Cardiac muscle cell (in vitro differentiated cells and primary cell): ENCODE measurements at regions not wholly inside any gene's neighbourhood (a gene's known extent, or its start where the extent isn't known, plus 50 kb on each side); places are given as distances from the start of the nearest gene placed in this dataset.

ENCODE experiments used
- DNase-seq, 2 donors: peaks; one replicate each; pipeline versions ENCODE4 v3.0.0 to v3.0.0-alpha.2; 2010 to 2017; ENCODE audit warnings: low read depth in 1 of 2, low spot score in 1 of 2
- H3K27ac ChIP-seq: fragments of 200-600 bp; sonication (generic); 2 replicates; pipeline ENCODE4 v1.5.1; 2016
- H3K27me3 ChIP-seq: fragments of 200-600 bp; sonication (generic); 2 replicates; pipeline ENCODE4 v1.6.0; 2016; ENCODE audit warnings: control low read depth
- H3K36me3 ChIP-seq: fragments of 200-600 bp; sonication (generic); 2 replicates; pipeline ENCODE4 v1.5.1; 2016; ENCODE audit warnings: control low read depth
- H3K4me1 ChIP-seq: fragments of 200-600 bp; sonication (generic); 2 replicates; pipeline ENCODE4 v1.8.1; 2017; ENCODE audit warnings: low read depth, mild to moderate bottlenecking, mixed run types
- H3K4me3 ChIP-seq: fragments of 200-600 bp; sonication (generic); 2 replicates; pipeline ENCODE4 v1.5.1; 2016; ENCODE audit warnings: mild to moderate bottlenecking
- H3K9me3 ChIP-seq: fragments of 200-600 bp; sonication (generic); 2 replicates; pipeline ENCODE4 v1.5.1; 2017; ENCODE audit warnings: low read depth, mild to moderate bottlenecking, control low read depth
- TF ChIP-seq, protein P1 (sequence below): IDR thresholded peaks from 2 replicates; pipeline ENCODE4 v1.5.1; 2012; ENCODE audit warnings: low read depth, mild to moderate bottlenecking, low read length

- Histone ChIP-seq H3K36me3 (no peaks in the 10 kb centered on the region), H3K27me3 (no peaks in the 10 kb centered on the region), H3K27ac (no peak overlapping the region), H3K4me1 (peaks cover 15% of the 10 kb centered on the region), H3K4me3 (no peak overlapping the region), H3K9me3 (no peaks in the 10 kb centered on the region)
- DNase-seq, result no peak
- TF ChIP-seq, protein P1, sequence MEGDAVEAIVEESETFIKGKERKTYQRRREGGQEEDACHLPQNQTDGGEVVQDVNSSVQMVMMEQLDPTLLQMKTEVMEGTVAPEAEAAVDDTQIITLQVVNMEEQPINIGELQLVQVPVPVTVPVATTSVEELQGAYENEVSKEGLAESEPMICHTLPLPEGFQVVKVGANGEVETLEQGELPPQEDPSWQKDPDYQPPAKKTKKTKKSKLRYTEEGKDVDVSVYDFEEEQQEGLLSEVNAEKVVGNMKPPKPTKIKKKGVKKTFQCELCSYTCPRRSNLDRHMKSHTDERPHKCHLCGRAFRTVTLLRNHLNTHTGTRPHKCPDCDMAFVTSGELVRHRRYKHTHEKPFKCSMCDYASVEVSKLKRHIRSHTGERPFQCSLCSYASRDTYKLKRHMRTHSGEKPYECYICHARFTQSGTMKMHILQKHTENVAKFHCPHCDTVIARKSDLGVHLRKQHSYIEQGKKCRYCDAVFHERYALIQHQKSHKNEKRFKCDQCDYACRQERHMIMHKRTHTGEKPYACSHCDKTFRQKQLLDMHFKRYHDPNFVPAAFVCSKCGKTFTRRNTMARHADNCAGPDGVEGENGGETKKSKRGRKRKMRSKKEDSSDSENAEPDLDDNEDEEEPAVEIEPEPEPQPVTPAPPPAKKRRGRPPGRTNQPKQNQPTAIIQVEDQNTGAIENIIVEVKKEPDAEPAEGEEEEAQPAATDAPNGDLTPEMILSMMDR, result no peak
Measured at GRCh38 chr17:12261354-12261753, 240.7 kb downstream of the MAP2K4 start.

GRCh38 chr17:12269751-12270150 is 249.1 kb downstream of the MAP2K4 start:
- no peaks in the 10 kb centered on the region for H3K27me3 ChIP-seq
- no peak overlapping the region for H3K27ac ChIP-seq
- no peaks in the 10 kb centered on the region for H3K4me1 ChIP-seq
- H3K36me3 ChIP-seq, result no peaks in the 10 kb centered on the region
- TF ChIP-seq, protein P1, result no peak
- no peak for DNase-seq
- H3K4me3 ChIP-seq, result no peak overlapping the region
- H3K9me3 ChIP-seq, result no peaks in the 10 kb centered on the region

DNA sequence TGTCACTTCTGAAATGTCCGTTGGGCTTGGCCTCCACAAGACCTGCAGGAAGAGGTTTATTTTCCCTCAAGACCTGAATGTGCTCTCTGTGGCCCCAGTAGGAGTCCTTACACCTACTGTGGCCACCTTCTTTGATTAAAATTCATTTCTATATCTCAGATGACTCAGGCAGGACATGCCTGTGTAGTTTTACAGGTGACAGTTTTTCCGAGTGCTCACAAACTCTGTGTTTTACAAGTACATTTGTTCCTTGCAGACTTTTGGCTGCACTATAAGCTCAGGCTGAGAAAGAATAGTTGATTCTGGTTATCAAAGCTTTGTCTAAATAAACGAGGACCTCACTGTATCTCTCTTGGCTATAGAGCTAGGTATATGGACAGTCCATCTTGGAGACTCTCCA is 257.1 kb downstream of the MAP2K4 start:
- no peaks in the 10 kb centered on the region for H3K4me1 ChIP-seq
- no peaks in the 10 kb centered on the region for H3K27me3 ChIP-seq
- TF ChIP-seq, protein P1, result no peak
- DNase-seq, result no peak
- H3K36me3 ChIP-seq, result no peaks in the 10 kb centered on the region
- H3K27ac ChIP-seq, result no peak overlapping the region
- no peaks in the 10 kb centered on the region for H3K9me3 ChIP-seq
- H3K4me3 ChIP-seq, result no peak overlapping the region

DNA sequence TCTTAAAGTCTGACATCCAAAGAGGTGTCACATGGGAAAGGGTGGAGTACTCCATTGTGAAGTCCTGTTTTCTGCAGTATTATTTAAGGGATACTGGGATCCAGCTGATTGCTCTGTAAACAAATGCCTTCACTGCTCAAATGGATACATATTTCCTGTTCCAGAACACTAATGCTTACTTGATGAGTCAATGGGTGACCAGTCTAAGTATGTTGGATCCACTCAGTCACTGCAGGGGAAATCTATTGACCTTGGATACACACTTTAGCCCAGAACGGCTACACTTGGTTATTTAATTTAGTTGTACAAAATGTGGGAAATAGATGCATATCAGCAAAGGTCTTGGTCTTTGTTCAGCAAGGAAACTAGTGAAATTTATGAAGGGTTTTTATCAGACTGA is 261.4 kb downstream of the MAP2K4 start:
- DNase-seq, result no peak
- no peak overlapping the region for H3K4me3 ChIP-seq
- TF ChIP-seq, protein P1, result no peak
- no peaks in the 10 kb centered on the region for H3K27me3 ChIP-seq
- H3K36me3 ChIP-seq, result no peaks in the 10 kb centered on the region
- no peak overlapping the region for H3K27ac ChIP-seq
- no peaks in the 10 kb centered on the region for H3K9me3 ChIP-seq
- no peaks in the 10 kb centered on the region for H3K4me1 ChIP-seq

DNA sequence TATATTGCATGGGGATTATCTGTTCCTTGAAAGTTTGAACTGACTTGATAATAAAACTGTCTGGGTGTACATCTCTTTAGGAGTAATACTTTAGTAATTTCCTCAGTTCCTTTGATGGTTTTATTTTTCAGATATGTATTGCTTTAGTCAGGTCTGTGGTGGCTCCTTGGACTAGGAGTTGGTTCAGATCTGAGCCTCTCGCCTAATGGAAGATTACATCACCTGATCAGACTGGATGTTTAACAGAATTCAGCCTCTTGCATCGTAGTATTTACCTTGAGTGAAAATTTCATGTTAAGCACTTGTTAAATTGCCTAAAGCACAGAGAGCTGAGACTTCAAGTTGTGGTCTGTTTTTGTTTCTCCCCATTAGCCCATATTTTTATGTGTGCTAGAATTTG is 267.3 kb downstream of the MAP2K4 start:
- no peaks in the 10 kb centered on the region for H3K4me1 ChIP-seq
- no peak for DNase-seq
- no peaks in the 10 kb centered on the region for H3K36me3 ChIP-seq

DNA sequence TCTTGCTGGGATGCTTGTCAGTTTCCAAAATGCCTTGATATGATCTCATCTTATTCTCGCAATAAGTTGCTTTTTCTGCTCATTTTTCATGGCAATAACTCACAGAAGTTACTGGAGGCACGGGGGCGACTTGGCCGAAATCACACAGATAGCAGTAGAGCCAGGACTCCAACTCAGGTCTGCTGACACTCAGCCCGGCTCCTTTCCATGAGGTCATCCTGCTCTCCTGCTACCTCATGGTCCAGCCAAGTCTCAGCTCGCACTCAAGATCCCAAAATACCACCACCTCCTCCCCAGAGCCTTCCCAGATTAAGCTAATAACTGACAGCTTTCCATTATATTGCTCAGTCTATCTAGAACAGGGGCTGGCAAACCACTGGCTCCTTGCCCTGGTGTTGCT is 269.5 kb downstream of the MAP2K4 start:
- TF ChIP-seq, protein P1, result no peak
- H3K27ac ChIP-seq, result no peak overlapping the region
- H3K4me3 ChIP-seq, result no peak overlapping the region
- no peaks in the 10 kb centered on the region for H3K4me1 ChIP-seq
- no peaks in the 10 kb centered on the region for H3K27me3 ChIP-seq
- H3K9me3 ChIP-seq, result no peaks in the 10 kb centered on the region
- DNase-seq, result no peak
- H3K36me3 ChIP-seq, result no peaks in the 10 kb centered on the region

More for the DNA sequence above, 267.3 kb downstream of the MAP2K4 start:
- Histone ChIP-seq H3K9me3 (no peaks in the 10 kb centered on the region), H3K27ac (no peak overlapping the region), H3K4me3 (no peak overlapping the region), H3K27me3 (no peaks in the 10 kb centered on the region)
- TF ChIP-seq, protein P1, result no peak
